Breast epithelium (tissue), 3 donors: ENCODE measurements at regions not wholly inside any gene's neighbourhood (a gene's known extent, or its start where the extent isn't known, plus 50 kb on each side); places are given as distances from the start of the nearest gene placed in this dataset.

ENCODE experiments used
- CTCF ChIP-seq, 3 donors: fragments of 450-650 bp; IDR thresholded peaks; one replicate each; pipeline ENCODE4 v1.5.1; 2016 to 2017; ENCODE audit warnings: antibody characterized with exemption in 3 of 3, mild to moderate bottlenecking in 3 of 3, moderate library complexity in 3 of 3
- POLR2A ChIP-seq: fragments of 450-650 bp; IDR thresholded peaks from one replicate; pipeline ENCODE4 v1.6.1; 2016; ENCODE audit warnings: antibody characterized with exemption, mild to moderate bottlenecking, moderate library complexity

- no peak for TF ChIP-seq CTCF (IDR thresholded peaks at IDR 0.05)
- TF ChIP-seq POLR2A = no peak
These were observed 371.9 kb downstream of the ATP23 start for GRCh38 chr12:58313091-58313855.
